ENCODE measurements at regions not wholly inside any gene's neighbourhood (a gene's known extent, or its start where the extent isn't known, plus 50 kb on each side); places are given as distances from the start of the nearest gene placed in this dataset.
"Not testable (repeated sequence)": the region's sequence is repeated elsewhere in the genome, so short reads cannot be mapped to it uniquely, and the experiment has no call there.

GRCh38 chr11:41534391-41534790, 74.9 kb upstream of the LRRC4C start:
- TF ChIP-seq, protein P1, sequence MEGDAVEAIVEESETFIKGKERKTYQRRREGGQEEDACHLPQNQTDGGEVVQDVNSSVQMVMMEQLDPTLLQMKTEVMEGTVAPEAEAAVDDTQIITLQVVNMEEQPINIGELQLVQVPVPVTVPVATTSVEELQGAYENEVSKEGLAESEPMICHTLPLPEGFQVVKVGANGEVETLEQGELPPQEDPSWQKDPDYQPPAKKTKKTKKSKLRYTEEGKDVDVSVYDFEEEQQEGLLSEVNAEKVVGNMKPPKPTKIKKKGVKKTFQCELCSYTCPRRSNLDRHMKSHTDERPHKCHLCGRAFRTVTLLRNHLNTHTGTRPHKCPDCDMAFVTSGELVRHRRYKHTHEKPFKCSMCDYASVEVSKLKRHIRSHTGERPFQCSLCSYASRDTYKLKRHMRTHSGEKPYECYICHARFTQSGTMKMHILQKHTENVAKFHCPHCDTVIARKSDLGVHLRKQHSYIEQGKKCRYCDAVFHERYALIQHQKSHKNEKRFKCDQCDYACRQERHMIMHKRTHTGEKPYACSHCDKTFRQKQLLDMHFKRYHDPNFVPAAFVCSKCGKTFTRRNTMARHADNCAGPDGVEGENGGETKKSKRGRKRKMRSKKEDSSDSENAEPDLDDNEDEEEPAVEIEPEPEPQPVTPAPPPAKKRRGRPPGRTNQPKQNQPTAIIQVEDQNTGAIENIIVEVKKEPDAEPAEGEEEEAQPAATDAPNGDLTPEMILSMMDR (IDR thresholded peaks at IDR 0.05; ENCODE audit: insufficient read depth, low read length, missing control alignments), result no peak
- POLR2A ChIA-PET, result no interaction called here
- no peak overlapping the region for H3K4me3 ChIP-seq (ENCODE audit: low read depth, low read length)
- CTCF ChIA-PET, result no interaction called here
- DNase-seq (ENCODE audit: low read depth, low spot score), result no peak

- TF ChIP-seq, protein P1 (IDR thresholded peaks at IDR 0.05; ENCODE audit: insufficient read depth, low read length, missing control alignments), result no peak
- CTCF ChIA-PET, result interaction anchor here (1.1 kb wide), 1 partner anchor 990 kb away, joined by 3 read pairs; no protein-coding TSS in a partner anchor
- H3K4me3 ChIP-seq (ENCODE audit: low read depth, low read length), result no peak overlapping the region
- no peak for DNase-seq (ENCODE audit: low read depth, low spot score)
- POLR2A ChIA-PET, result no interaction called here
These were observed 75.4 kb upstream of the LRRC4C start for GRCh38 chr11:41534861-41535260.

GRCh38 chr11:41536021-41536568, 76.6 kb upstream of the LRRC4C start:
- no peak for DNase-seq (ENCODE audit: low read depth, low spot score)
- ChIA-PET CTCF (no interaction called here), POLR2A (no interaction called here)
- TF ChIP-seq, protein P1 (IDR thresholded peaks at IDR 0.05; ENCODE audit: insufficient read depth, low read length, missing control alignments), result no peak
- H3K4me3 ChIP-seq (ENCODE audit: low read depth, low read length), result no peak overlapping the region

GRCh38 chr11:41544902-41545301, 85.5 kb upstream of the LRRC4C start:
- DNase-seq (ENCODE audit: low read depth, low spot score); H3K4me3 ChIP-seq (ENCODE audit: low read depth, low read length); POLR2A ChIA-PET: not testable (repeated sequence)
- CTCF ChIA-PET, result interaction anchor here (0.6 kb wide), 1 partner anchor 792 kb away, joined by 4 read pairs; no protein-coding TSS in a partner anchor

- POLR2A ChIA-PET, result no interaction called here
- TF ChIP-seq, protein P1 (IDR thresholded peaks at IDR 0.05; ENCODE audit: insufficient read depth, low read length, missing control alignments), result no peak
- CTCF ChIA-PET, result no interaction called here
- no peak for DNase-seq (ENCODE audit: low read depth, low spot score)
- H3K4me3 ChIP-seq (ENCODE audit: low read depth, low read length), result no peak overlapping the region
These were observed 119.1 kb upstream of the LRRC4C start for GRCh38 chr11:41578421-41579051.

DNA sequence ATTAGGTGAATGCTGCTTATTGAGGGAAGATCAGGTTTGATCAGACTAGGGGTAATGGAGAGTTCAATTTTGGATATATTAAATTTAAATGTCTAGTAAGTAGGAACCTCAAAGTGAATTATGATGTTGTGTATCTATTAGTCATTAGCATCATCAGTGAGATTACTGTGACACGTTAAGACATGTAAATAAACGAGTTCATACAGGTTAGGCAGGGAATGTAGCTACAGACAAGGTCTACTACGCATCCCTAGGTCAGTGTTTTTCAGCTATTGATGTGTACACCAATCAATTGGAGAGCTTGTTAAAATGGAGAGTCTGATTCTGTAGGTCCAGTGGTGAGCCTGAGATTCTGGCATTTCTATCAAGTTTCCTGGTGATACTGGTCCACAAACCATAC, 120.1 kb upstream of the LRRC4C start:
- no peak overlapping the region for H3K4me3 ChIP-seq (ENCODE audit: low read depth, low read length)
- no peak for DNase-seq (ENCODE audit: low read depth, low spot score)
- CTCF ChIA-PET, result no interaction called here
- TF ChIP-seq, protein P1 (IDR thresholded peaks at IDR 0.05; ENCODE audit: insufficient read depth, low read length, missing control alignments), result no peak
- POLR2A ChIA-PET, result no interaction called here

GRCh38 chr11:41609511-41609910, 150.1 kb upstream of the LRRC4C start:
- ChIA-PET CTCF (no interaction called here), POLR2A (no interaction called here)
- TF ChIP-seq, protein P1 (IDR thresholded peaks at IDR 0.05; ENCODE audit: insufficient read depth, low read length, missing control alignments), result no peak
- H3K4me3 ChIP-seq (ENCODE audit: low read depth, low read length), result no peak overlapping the region
- no peak for DNase-seq (ENCODE audit: low read depth, low spot score)

Data from AG04449 (cell line).